GM12864 (cell line): ENCODE measurements at regions not wholly inside any gene's neighbourhood (a gene's known extent, or its start where the extent isn't known, plus 50 kb on each side); places are given as distances from the start of the nearest gene placed in this dataset.

Experiments
- DNase-seq: peaks from one replicate; pipeline ENCODE4 v3.0.0-alpha.2; 2011; ENCODE audit warnings: low read depth
- H3K4me3 ChIP-seq: 2 replicates; pipeline ENCODE4 v1.5.1; 2011; ENCODE audit warnings: mild to moderate bottlenecking, low read depth, low read length, control low read depth
- TF ChIP-seq, protein P1 (sequence below): IDR thresholded peaks from 2 replicates; pipeline ENCODE4 v1.5.1; 2011; ENCODE audit warnings: low read depth, mild to moderate bottlenecking, moderate library complexity, low read length, control low read depth, inconsistent platforms; ENCODE audit errors: missing control alignments

DNA sequence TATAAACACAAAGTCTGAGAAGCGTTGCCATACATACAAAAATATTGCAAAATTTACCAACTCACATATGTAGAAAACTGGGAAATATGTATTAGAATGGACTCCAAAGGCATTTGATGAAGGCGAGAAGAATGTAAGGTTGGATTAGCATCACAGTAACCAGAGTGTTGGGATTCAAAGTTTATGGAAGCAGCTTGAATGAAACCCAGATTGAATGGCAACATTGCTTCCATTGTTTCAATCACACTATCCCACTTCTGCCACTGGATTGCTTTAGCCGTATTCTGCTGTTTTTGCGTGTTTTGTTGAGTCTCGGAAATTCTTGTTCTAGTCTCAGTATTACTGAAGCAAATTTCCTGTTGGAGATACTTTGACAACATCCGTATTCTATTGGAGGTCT lies 609.0 kb upstream of the LRATD1 start:
- no peak for DNase-seq
- TF ChIP-seq, protein P1, sequence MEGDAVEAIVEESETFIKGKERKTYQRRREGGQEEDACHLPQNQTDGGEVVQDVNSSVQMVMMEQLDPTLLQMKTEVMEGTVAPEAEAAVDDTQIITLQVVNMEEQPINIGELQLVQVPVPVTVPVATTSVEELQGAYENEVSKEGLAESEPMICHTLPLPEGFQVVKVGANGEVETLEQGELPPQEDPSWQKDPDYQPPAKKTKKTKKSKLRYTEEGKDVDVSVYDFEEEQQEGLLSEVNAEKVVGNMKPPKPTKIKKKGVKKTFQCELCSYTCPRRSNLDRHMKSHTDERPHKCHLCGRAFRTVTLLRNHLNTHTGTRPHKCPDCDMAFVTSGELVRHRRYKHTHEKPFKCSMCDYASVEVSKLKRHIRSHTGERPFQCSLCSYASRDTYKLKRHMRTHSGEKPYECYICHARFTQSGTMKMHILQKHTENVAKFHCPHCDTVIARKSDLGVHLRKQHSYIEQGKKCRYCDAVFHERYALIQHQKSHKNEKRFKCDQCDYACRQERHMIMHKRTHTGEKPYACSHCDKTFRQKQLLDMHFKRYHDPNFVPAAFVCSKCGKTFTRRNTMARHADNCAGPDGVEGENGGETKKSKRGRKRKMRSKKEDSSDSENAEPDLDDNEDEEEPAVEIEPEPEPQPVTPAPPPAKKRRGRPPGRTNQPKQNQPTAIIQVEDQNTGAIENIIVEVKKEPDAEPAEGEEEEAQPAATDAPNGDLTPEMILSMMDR = no peak
- H3K4me3 ChIP-seq = no peak overlapping the region

DNA sequence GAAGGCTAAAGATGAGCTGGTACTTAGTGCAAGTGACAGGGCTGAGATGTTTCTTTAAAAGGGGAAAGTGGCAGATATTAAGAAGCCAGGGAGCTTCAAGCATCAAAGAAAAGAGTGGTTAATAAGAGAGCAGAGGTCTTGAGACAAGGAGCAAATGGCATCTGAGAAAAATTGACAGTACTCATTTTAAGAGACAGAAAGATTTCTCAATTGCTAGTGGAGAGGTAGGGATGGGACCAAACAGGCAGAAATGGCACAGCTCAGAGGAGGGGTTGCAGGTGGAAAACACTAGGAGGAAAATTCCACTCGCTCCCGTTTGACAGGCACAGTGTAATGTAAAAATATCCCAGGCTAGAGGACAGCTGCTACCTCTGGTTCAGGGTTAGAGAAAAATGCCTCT lies 593.4 kb upstream of the LRATD1 start:
- no peak for DNase-seq
- no peak overlapping the region for H3K4me3 ChIP-seq
- TF ChIP-seq, protein P1 = no peak

DNA sequence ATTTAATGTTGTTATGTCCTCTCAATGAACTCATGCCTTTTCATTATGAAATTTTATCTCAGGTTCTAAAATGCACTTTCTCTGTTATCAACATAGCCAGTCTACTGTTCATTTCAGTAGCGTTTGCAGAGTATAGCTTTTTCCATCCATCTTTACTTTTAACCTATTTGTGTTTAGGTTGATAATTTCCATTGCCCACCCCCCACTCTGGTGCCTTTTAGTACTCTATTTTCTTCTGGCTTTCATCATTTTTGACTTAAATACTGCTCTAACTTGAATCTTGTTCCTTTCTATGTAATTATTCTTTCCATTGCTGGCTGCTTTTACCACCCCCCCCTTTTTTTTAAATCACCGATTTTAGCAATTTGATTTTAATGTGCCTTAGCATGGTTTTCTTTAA lies 585.0 kb upstream of the LRATD1 start:
- TF ChIP-seq, protein P1 = no peak
- no peak for DNase-seq
- H3K4me3 ChIP-seq = no peak overlapping the region

DNA sequence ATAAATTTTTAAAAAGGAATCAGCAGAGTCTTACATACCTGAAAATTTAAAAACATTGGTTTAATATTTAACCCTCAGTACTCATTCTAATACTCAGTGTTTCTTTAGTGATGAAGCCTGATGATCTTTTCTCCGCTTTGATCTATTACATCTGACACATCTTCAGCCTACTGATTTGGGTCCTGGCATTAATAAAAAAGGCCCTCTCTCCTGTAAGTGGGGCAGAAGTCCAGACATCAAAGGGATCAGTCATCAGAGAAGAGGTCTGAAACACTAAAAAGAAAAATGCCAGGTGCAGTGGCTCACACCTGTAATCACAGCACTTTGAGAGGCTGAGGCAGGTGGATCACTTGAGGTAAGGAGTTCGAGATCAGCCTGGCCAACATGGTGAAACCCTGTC lies 581.1 kb upstream of the LRATD1 start:
- H3K4me3 ChIP-seq = no peak overlapping the region
- TF ChIP-seq, protein P1 = no peak
- DNase-seq = no peak

DNA sequence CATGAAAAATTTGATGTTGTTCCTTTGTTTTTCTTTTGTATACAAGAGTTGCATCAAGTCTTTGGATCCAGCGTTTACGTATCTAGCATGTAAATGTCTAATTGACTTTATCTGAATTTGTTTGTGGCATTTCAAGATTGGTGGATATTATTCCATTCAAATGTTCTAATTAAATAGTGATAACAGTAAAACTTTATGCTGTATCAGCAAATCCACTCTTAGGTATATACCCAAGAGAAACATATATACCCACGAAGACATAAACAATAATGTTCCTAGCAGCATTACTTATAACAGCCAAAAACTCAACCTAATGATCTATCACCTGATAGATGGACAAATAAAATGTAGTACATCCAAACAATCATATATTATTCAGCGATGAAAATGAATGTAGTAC lies 579.4 kb upstream of the LRATD1 start:
- TF ChIP-seq, protein P1 = no peak
- no peak for DNase-seq
- H3K4me3 ChIP-seq = no peak overlapping the region

DNA sequence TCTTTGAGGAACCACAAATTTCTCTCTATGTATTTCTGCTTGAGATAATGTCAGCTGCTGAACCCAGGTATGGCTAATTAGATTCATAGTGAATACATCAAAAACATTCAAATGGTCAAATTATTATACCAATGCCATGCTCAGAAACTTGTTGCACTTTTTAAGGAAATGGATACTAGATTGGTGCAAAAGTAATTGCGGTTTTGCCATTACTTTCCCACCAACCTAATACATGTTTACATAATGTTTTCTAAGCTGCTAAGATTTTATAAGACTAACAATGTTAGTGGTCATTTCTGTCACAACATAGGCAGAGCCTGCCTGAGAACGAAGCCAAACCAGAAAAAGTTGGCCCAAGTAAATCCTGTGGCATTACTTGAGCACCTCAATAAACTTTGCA lies 568.2 kb upstream of the LRATD1 start:
- no peak overlapping the region for H3K4me3 ChIP-seq
- DNase-seq = no peak
- TF ChIP-seq, protein P1 = no peak

DNA sequence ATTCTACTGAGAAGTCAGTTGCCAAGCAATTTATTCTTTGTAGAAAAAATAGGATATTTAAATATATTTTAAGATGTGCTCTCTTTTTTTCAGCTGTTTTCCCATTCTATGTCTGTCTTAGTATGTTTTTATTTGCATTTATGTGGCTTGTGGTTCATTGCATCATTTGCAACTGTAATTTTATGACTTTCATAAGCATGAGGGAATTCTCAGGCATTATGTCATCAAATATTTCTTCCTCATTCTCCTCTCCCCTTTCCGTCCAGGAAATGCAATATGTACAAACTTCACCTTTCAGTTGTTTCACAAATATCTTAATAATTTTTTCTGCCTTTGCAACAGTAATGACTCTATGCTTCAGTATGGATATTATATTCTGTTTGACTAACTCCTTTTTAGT lies 560.2 kb upstream of the LRATD1 start:
- DNase-seq = no peak
- no peak overlapping the region for H3K4me3 ChIP-seq
- TF ChIP-seq, protein P1 = no peak
